Neuron (in vitro differentiated cells): ENCODE measurements at regions not wholly inside any gene's neighbourhood (a gene's known extent, or its start where the extent isn't known, plus 50 kb on each side); places are given as distances from the start of the nearest gene placed in this dataset.

ENCODE experiments used
- H2AFZ ChIP-seq: one replicate; pipeline ENCODE4 v1.6.1; 2013; ENCODE audit warnings: low read depth, mild to moderate bottlenecking, inconsistent platforms, low read length, moderate library complexity
- H3K27me3 ChIP-seq: one replicate; pipeline ENCODE4 v1.6.1; 2013; ENCODE audit warnings: low read length; ENCODE audit not compliant: insufficient read depth
- H3K36me3 ChIP-seq: one replicate; pipeline ENCODE4 v1.6.1; 2013; ENCODE audit warnings: low read length; ENCODE audit not compliant: insufficient read depth
- H3K4me1 ChIP-seq: one replicate; pipeline ENCODE4 v1.6.1; 2013; ENCODE audit warnings: low read length; ENCODE audit not compliant: insufficient read depth
- H3K4me3 ChIP-seq: 2 replicates; pipeline ENCODE4 v1.5.1; 2013; ENCODE audit warnings: mild to moderate bottlenecking, low read length, moderate library complexity
- H3K9me3 ChIP-seq: one replicate; pipeline ENCODE4 v1.6.1; 2013; ENCODE audit warnings: low read length

DNA sequence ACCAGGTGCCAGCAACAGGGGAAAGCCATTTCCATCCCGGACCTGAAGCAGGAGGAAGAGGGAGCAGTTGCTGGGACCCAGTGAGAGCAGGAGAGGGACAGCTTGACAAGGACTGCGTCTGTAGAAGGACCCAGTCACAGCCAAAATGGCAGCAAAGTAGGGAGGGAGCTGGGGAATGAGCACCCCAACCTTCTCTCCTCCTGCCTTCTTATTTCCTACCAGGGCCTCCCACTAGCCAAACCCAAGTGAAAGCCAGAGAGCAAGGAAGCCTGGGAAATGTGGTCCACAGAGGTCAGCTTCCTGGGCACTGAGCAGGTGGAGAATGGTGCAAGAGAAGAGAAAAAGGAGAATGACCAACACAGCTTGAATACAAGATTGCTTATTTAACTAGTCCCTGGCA lies 108.5 kb upstream of the MYL2 start:
- peaks cover 27% of the 10 kb centered on the region for H3K27me3 ChIP-seq
- peaks cover 3% of the 10 kb centered on the region for H3K4me1 ChIP-seq
- H3K9me3 ChIP-seq = no peaks in the 10 kb centered on the region
- H3K36me3 ChIP-seq = no peaks in the 10 kb centered on the region
- no peak overlapping the region for H2AFZ ChIP-seq
- H3K4me3 ChIP-seq = no peak overlapping the region

DNA sequence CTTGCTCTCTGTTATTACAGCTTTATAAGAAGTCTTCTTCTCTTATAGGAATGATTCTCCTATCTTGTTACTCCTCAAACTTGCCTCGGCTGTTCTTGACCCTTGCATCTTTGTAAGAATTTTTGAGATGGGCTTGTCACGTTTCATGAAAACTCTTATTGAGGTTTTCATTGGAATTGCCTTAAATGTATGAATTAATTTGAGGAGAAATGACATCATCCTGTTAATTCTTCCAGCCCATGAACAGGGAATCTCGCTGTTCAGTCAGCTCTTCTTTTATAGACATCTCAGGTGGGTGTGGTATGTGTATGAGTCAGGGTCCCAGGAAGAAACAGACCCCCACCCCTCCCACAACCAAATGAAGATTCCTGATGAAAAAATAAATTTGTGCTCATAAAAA lies 107.1 kb upstream of the MYL2 start:
- H3K27me3 ChIP-seq = peaks cover 21% of the 10 kb centered on the region
- no peak overlapping the region for H3K4me3 ChIP-seq
- no peaks in the 10 kb centered on the region for H3K9me3 ChIP-seq

DNA sequence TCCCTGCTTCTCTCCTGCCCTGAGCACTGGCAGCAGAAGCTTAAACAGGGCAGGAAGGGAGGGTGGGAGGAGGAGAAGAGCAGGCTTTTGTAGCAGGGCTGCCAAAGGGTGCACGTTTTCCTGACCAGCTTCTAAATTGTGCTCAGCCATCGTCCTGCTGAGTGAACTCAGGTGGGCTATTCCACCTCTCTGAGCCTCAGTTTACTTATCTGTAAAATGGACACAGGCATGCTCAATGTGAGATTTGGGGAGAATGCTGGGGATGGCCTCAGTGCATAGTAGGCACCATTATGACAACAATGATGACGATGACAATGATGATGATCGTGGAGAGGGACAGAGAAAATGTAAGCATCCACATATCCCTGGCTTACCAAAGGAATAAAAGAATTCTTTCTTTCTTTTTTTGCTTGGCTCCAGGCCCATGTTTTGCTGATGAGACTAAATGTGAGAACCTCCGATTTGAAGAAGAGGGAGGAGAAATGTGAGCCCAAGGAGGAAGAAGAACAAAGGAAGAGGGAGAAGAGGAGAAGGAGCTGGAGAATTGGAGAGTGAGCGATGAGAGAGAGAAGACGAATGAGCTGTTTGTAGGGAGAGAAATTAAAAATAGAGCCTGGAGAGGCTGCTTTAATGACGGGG lies 105.5 kb upstream of the MYL2 start:
- H3K4me1 ChIP-seq = no peaks in the 10 kb centered on the region
- H3K9me3 ChIP-seq = no peaks in the 10 kb centered on the region
- no peak overlapping the region for H3K4me3 ChIP-seq
- H2AFZ ChIP-seq = no peak overlapping the region
- H3K36me3 ChIP-seq = no peaks in the 10 kb centered on the region
- peaks cover 7% of the 10 kb centered on the region for H3K27me3 ChIP-seq

More for the DNA sequence above, 107.1 kb upstream of the MYL2 start:
- no peaks in the 10 kb centered on the region for H3K4me1 ChIP-seq
- no peak overlapping the region for H2AFZ ChIP-seq
- H3K36me3 ChIP-seq = no peaks in the 10 kb centered on the region

DNA sequence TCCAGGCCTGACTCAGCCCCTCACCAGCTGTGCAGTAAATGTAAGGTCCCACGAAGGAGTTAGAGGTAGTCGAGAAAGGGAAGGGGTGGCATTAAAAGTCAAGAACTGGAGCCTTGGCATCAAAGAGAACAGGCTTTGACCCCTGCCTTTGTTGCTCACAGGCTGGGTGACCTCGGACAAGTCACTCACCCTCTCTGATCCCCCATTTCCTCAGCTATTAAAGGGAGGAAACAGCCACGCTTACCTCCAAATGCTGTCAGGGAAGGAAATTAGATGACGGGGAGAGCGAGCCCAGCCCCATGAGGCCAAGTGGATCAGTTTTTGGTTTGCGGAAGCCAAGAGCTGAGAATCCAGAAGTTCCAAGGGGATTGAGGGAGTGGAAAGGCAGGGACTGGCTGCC lies 104.9 kb upstream of the MYL2 start:
- Histone ChIP-seq H3K27me3 (peaks cover 4% of the 10 kb centered on the region), H2AFZ (no peak overlapping the region), H3K9me3 (no peaks in the 10 kb centered on the region), H3K4me1 (no peaks in the 10 kb centered on the region), H3K4me3 (no peak overlapping the region), H3K36me3 (no peaks in the 10 kb centered on the region)

DNA sequence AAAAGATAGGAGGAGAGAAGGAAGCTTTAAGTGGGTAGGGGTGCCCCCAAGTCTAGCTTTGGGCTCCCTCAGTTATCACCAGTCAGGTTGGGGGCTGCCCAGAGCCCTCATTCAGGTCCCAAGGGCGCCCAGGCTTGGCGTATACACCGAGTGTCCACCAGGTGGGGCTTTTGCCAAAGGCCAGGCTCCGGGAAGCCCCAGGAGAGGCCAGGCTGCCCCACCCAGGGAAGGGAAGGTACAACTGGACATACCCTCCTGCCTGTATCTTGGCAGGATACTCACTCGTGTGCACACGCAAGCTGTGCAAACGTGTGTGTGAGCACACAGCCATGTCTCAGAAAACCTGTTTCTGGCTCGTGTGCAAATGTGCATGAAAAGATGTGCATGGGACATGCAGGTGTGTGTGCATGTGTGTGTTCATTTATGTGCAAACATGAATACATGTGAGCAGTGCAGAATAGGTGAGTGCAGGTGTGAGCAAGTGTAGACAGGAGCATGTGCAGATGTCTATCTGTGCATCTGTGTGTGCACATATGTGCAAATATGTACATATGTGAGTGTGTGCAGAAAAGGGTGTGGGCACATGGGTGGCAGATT lies 103.9 kb upstream of the MYL2 start:
- Histone ChIP-seq H3K4me3 (no peak overlapping the region), H3K27me3 (peaks cover 4% of the 10 kb centered on the region)

DNA sequence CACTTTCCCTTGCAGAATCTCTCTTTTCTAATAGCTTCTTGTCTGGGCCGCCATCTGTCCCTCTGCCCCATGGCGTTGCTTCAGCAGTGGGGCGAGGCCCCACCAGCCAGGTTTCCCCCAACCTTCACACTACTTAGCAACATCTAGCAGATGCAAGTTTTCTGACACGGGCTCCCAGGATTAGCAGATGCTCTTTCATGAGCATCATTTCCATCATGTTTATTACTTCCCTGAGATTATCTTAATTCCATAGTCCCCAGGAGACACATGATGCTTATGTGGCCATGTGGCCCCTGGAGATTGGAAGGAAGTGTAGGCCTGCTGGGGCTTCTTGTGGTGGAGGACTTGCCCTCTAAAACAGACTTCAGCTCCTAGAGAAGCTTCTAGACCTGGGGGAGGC lies 102.0 kb upstream of the MYL2 start:
- H3K4me1 ChIP-seq = no peaks in the 10 kb centered on the region
- no peaks in the 10 kb centered on the region for H3K36me3 ChIP-seq
- H2AFZ ChIP-seq = no peak overlapping the region
- H3K9me3 ChIP-seq = no peaks in the 10 kb centered on the region
- H3K27me3 ChIP-seq = no peaks in the 10 kb centered on the region
- no peak overlapping the region for H3K4me3 ChIP-seq

More for the DNA sequence above, 103.9 kb upstream of the MYL2 start:
- Histone ChIP-seq H2AFZ (no peak overlapping the region), H3K9me3 (no peaks in the 10 kb centered on the region), H3K36me3 (no peaks in the 10 kb centered on the region), H3K4me1 (no peaks in the 10 kb centered on the region)

DNA sequence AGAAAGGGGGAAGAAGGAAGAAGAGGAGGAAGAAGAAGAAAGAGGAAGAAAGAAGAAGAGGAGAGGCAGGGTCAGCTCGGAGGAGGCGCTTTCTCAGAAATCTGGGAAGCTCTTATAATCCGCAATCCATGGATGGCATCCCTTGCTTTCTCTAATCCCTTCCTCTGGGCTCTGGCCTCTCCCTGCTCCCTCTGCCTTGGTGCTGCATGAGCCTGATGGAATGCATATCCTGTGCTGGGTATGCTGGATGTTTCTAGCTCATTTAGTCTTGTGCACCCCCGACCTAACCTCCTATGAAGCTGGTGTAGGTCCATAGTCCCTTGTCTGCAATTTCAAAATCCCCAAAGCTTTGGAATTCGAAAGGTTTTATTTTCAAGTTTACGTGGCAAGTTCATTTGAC lies 94.2 kb upstream of the MYL2 start:
- no peak overlapping the region for H3K4me3 ChIP-seq
- peaks cover 2% of the 10 kb centered on the region for H3K9me3 ChIP-seq
- H3K27me3 ChIP-seq = peaks cover 2% of the 10 kb centered on the region
- no peaks in the 10 kb centered on the region for H3K4me1 ChIP-seq
- no peak overlapping the region for H2AFZ ChIP-seq
- no peaks in the 10 kb centered on the region for H3K36me3 ChIP-seq

DNA sequence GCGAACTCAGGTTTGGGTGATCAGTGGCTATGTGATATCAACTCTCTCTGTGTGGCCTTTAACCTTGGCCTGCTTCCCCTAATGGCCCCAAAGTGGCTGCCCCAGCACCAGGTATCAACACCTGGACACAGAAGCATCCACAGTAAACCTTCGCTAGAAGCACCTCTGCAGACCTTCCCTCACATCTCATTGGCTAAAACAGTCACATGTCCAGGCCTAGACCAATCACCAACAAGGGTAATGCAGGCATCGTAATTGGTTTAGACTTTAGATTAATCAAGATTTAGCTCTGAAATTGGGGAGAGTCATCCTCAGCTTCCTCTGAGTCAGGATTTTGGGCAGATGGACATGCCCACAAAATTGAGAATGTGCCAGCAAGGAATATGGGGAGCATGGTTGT lies 92.5 kb upstream of the MYL2 start:
- H3K36me3 ChIP-seq = no peaks in the 10 kb centered on the region
- H3K27me3 ChIP-seq = peaks cover 2% of the 10 kb centered on the region
- H3K4me3 ChIP-seq = no peak overlapping the region
- H3K4me1 ChIP-seq = no peaks in the 10 kb centered on the region
- H2AFZ ChIP-seq = no peak overlapping the region
- H3K9me3 ChIP-seq = peaks cover 2% of the 10 kb centered on the region

DNA sequence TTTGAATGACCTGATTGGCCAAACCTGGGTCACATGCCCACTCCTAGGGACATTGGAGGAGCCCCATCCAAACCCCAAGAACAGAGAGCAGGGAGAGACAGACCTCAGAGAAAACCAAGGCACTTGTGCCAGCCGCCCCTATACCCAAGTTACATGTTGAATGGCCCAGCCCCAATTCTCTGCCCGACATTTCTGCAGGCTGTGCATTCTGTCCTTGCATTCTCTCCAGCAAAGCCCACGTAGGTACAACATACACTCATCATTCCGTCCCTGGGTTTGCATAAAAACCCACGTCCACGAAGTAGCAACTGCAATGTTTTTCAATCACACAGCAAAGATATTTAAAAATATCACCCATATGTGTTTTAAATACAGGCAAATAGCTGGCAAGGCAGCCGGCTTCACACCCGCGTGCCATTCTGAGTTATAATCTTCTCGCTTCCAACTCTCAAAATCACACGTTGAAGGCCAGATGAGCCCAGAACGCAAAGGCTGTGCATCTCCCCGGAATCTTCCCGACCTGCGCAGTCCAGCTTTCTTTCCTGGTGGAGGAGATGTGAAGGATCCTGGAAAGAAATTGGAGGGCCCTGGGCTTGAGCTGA lies 91.7 kb upstream of the MYL2 start:
- peaks cover 2% of the 10 kb centered on the region for H3K9me3 ChIP-seq
- peaks cover 2% of the 10 kb centered on the region for H3K27me3 ChIP-seq

DNA sequence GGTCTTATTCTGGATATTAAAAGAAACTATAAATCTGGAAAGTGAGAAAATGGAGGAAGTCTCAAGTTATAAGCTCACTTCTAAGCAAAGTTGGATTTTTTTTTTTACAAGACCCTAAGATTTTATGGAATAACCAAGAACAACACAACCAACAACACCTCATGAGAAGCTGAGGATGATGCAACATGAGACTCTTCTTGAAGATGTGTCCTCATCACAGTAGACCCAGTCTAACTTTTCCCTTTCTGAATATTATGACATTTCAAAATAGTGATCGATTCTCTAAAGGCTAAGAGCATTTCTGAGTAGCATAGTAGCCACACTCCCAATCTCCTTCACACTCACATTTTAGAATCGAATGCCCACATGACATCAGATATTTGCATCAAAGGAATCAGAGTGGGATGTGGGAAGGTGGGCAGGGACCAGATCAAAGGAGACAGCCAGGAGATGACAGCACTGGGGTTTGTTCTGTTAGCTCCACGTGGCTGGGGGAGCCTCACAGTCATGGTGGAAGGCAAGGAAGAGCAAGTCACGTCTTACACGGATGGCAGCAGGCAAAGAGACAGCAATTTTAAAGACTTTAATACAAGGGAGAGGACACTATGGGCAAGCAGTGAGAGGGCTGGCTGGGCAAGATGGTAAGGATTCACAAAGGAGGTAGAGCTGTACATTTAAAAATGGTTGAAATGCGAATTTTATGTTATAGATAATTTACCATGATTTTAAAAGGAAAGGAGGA lies 90.7 kb upstream of the MYL2 start:
- H3K4me1 ChIP-seq = no peaks in the 10 kb centered on the region

More for the DNA sequence above, 91.7 kb upstream of the MYL2 start:
- Histone ChIP-seq H2AFZ (no peak overlapping the region), H3K4me3 (no peak overlapping the region), H3K36me3 (no peaks in the 10 kb centered on the region), H3K4me1 (no peaks in the 10 kb centered on the region)

DNA sequence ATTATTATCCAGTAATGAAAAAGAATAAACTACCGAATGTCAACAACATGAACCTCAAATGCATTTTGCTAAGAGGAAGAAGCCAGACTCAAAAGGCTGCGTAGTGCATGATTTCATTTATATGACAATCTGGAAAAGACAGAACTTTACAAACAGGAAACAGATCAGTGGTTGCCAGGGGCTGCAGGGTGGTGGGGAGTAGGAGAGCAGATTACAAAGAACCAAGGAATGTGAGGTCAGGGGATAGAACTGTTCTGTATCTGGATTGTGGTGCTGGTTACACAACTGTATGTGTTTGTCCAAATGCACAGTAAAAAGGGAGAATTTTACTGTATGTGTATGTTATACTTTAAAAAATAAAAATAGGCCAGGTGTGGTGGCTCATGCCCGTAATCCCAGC lies 89.7 kb upstream of the MYL2 start:
- H3K4me1 ChIP-seq = no peaks in the 10 kb centered on the region
- no peak overlapping the region for H3K4me3 ChIP-seq
- no peak overlapping the region for H2AFZ ChIP-seq
- H3K36me3 ChIP-seq = no peaks in the 10 kb centered on the region
- peaks cover 2% of the 10 kb centered on the region for H3K9me3 ChIP-seq
- peaks cover 2% of the 10 kb centered on the region for H3K27me3 ChIP-seq

More for the DNA sequence above, 90.7 kb upstream of the MYL2 start:
- H3K9me3 ChIP-seq = peaks cover 2% of the 10 kb centered on the region
- H3K4me3 ChIP-seq = no peak overlapping the region
- H3K27me3 ChIP-seq = peaks cover 2% of the 10 kb centered on the region
- no peaks in the 10 kb centered on the region for H3K36me3 ChIP-seq
- H2AFZ ChIP-seq = no peak overlapping the region

DNA sequence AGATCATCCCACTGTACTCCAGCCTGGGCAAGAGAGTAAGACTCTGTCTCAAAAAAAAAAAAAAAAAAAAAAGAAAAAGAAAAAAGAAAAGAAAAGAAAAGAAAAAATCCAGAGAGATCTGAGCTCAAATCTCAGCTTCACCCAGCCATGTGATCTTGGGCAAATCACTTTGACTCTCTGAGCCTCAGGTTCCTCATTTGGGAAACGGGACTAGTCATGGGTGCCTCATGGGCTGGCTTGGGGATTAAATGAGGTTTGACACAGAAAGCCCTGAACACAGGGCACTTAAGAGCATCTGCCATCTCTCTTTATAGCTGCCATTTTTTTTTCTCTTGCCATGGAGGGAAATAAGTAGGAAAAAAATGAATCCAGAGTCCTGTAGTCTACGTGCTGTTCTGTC lies 86.2 kb upstream of the MYL2 start:
- Histone ChIP-seq H2AFZ (no peak overlapping the region), H3K4me3 (no peak overlapping the region), H3K9me3 (peaks cover 2% of the 10 kb centered on the region), H3K27me3 (no peaks in the 10 kb centered on the region), H3K36me3 (no peaks in the 10 kb centered on the region), H3K4me1 (no peaks in the 10 kb centered on the region)

DNA sequence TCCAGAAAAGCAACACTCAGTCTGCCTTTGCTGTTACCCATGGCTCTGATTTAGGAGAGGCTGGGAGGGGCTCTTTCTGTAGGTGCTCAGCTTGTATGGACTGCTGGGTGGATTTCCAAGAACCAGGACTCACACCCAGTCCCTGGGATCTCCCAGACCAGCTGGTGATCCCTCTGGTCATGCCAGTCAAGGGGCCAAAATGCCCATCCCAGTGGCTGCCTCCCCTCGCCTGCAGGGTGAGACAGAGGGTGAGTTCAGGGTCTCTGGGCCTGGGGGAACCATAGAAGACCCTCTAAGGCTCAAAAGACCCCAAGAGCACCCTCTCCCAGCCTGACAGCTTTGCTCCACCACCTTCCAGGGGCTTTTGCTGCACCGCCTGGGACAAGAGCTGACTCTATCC lies 78.6 kb upstream of the MYL2 start:
- Histone ChIP-seq H3K9me3 (peaks cover 6% of the 10 kb centered on the region), H3K36me3 (no peaks in the 10 kb centered on the region), H3K27me3 (no peaks in the 10 kb centered on the region), H3K4me1 (no peaks in the 10 kb centered on the region), H3K4me3 (no peak overlapping the region), H2AFZ (no peak overlapping the region)
